ENCODE measurements at regions not wholly inside any gene's neighbourhood (a gene's known extent, or its start where the extent isn't known, plus 50 kb on each side); places are given as distances from the start of the nearest gene placed in this dataset.

- DNase-seq = no peak
- TF ChIP-seq POLR2A (IDR thresholded peaks at IDR 0.05; ENCODE audit: low read length) (no peak), GATA1 (IDR thresholded peaks at IDR 0.05; ENCODE audit: low read depth, low read length) (no peak)
Observed at GRCh38 chr14:81682701-81683100, 149.0 kb upstream of the SEL1L start.

GRCh38 chr14:81684696-81685095, 151.0 kb upstream of the SEL1L start:
- DNase-seq = no peak
- TF ChIP-seq POLR2A (IDR thresholded peaks at IDR 0.05; ENCODE audit: low read length) = no peak
- no peak for TF ChIP-seq GATA1 (IDR thresholded peaks at IDR 0.05; ENCODE audit: low read depth, low read length)

GRCh38 chr14:81686512-81686911, 152.9 kb upstream of the SEL1L start:
- no peak for DNase-seq

GRCh38 chr14:81691931-81692330, 158.3 kb upstream of the SEL1L start:
- TF ChIP-seq GATA1 (IDR thresholded peaks at IDR 0.05; ENCODE audit: low read depth, low read length) (no peak), POLR2A (IDR thresholded peaks at IDR 0.05; ENCODE audit: low read length) (no peak)
- DNase-seq = no peak

More at GRCh38 chr14:81686512-81686911, 152.9 kb upstream of the SEL1L start:
- no peak for TF ChIP-seq POLR2A (IDR thresholded peaks at IDR 0.05; ENCODE audit: low read length)
- no peak for TF ChIP-seq GATA1 (IDR thresholded peaks at IDR 0.05; ENCODE audit: low read depth, low read length)

GRCh38 chr14:81694419-81694818, 160.8 kb upstream of the SEL1L start:
- DNase-seq = no peak
- TF ChIP-seq POLR2A (IDR thresholded peaks at IDR 0.05; ENCODE audit: low read length) = no peak
- no peak for TF ChIP-seq GATA1 (IDR thresholded peaks at IDR 0.05; ENCODE audit: low read depth, low read length)

GRCh38 chr14:81709681-81710080, 176.0 kb upstream of the SEL1L start:
- TF ChIP-seq POLR2A (IDR thresholded peaks at IDR 0.05; ENCODE audit: low read length) (no peak), GATA1 (IDR thresholded peaks at IDR 0.05; ENCODE audit: low read depth, low read length) (no peak)
- no peak for DNase-seq

GRCh38 chr14:81710232-81710845, 176.7 kb upstream of the SEL1L start:
- peak; percentile 39 to 57 for DNase-seq
- no peak for TF ChIP-seq POLR2A (IDR thresholded peaks at IDR 0.05; ENCODE audit: low read length)
- TF ChIP-seq GATA1 (IDR thresholded peaks at IDR 0.05; ENCODE audit: low read depth, low read length) = no peak

GRCh38 chr14:81715731-81716130, 182.1 kb upstream of the SEL1L start:
- no peak for DNase-seq
- TF ChIP-seq GATA1 (IDR thresholded peaks at IDR 0.05; ENCODE audit: low read depth, low read length) (no peak), POLR2A (IDR thresholded peaks at IDR 0.05; ENCODE audit: low read length) (no peak)

GRCh38 chr14:81716953-81717352, 183.3 kb upstream of the SEL1L start:
- no peak for DNase-seq
- TF ChIP-seq GATA1 (IDR thresholded peaks at IDR 0.05; ENCODE audit: low read depth, low read length) = no peak
- no peak for TF ChIP-seq POLR2A (IDR thresholded peaks at IDR 0.05; ENCODE audit: low read length)

GRCh38 chr14:81723956-81724355, 190.3 kb upstream of the SEL1L start:
- no peak for TF ChIP-seq POLR2A (IDR thresholded peaks at IDR 0.05; ENCODE audit: low read length)
- no peak for TF ChIP-seq GATA1 (IDR thresholded peaks at IDR 0.05; ENCODE audit: low read depth, low read length)
- no peak for DNase-seq

- no peak for TF ChIP-seq POLR2A (IDR thresholded peaks at IDR 0.05; ENCODE audit: low read length)
- no peak for TF ChIP-seq GATA1 (IDR thresholded peaks at IDR 0.05; ENCODE audit: low read depth, low read length)
- DNase-seq = no peak
Observed at GRCh38 chr14:81727218-81727617, 193.6 kb upstream of the SEL1L start.

- TF ChIP-seq GATA1 (IDR thresholded peaks at IDR 0.05; ENCODE audit: low read depth, low read length) (no peak), POLR2A (IDR thresholded peaks at IDR 0.05; ENCODE audit: low read length) (no peak)
Observed at GRCh38 chr14:81728447-81728846, 194.8 kb upstream of the SEL1L start.

GRCh38 chr14:81729622-81730021, 196.0 kb upstream of the SEL1L start:
- no peak for DNase-seq
- TF ChIP-seq GATA1 (IDR thresholded peaks at IDR 0.05; ENCODE audit: low read depth, low read length) (no peak), POLR2A (IDR thresholded peaks at IDR 0.05; ENCODE audit: low read length) (no peak)

More at GRCh38 chr14:81728447-81728846, 194.8 kb upstream of the SEL1L start:
- no peak for DNase-seq

GRCh38 chr14:81737938-81738337, 204.3 kb upstream of the SEL1L start:
- DNase-seq = no peak
- TF ChIP-seq GATA1 (IDR thresholded peaks at IDR 0.05; ENCODE audit: low read depth, low read length) (no peak), POLR2A (IDR thresholded peaks at IDR 0.05; ENCODE audit: low read length) (no peak)

GRCh38 chr14:81738946-81739659, 205.4 kb upstream of the SEL1L start:
- TF ChIP-seq GATA1 (IDR thresholded peaks at IDR 0.05; ENCODE audit: low read depth, low read length) (no peak), POLR2A (IDR thresholded peaks at IDR 0.05; ENCODE audit: low read length) (no peak)
- no peak for DNase-seq

All from erythroblast (primary cell).